ENCODE measurements at regions not wholly inside any gene's neighbourhood (a gene's known extent, or its start where the extent isn't known, plus 50 kb on each side); places are given as distances from the start of the nearest gene placed in this dataset.

DNA sequence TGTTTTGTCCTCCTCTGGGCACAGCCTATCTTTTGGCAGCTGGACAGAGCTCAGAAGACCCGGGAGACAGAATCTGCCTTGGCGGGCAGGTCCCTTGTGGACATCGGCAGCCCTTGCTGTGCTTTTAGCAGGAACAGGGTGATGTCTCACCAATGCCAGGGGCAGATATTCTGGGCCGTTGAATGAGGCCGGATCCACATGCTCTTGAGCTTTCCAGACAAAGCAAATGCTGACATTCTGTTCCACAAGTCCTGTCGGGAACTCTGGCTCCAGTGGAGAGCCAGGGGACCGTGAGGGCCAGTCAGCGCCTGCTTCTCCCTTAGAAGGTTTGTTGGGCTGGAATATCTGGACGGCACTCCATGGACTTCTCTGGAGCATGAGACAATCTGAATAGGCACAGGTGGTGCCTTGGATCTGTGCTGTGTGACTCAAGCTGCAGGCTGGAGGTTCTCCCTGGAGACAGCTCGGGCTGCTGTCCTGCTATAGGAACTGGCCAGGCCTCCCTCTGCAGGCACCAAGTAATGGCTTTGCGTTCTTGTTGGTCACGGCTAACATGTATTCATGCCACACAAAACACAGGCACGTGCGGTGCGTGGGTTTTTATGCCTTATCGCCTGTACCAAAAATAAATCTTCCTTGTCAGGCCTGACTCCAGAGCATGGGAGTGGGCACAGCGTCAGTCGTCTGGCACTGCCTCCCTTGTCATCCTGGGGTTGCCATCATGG, 80.3 kb downstream of the GADD45G start:
- Histone ChIP-seq H3K4me1 (peaks cover 15% of the 10 kb centered on the region), H3K36me3 (no peaks in the 10 kb centered on the region), H3K9me3 (no peaks in the 10 kb centered on the region), H3K4me3 (no peak overlapping the region), H3K27me3 (no peaks in the 10 kb centered on the region), H3K27ac (no peak overlapping the region)
- WGBS, result 81% methylated on average over 14 of the region's 18 CpGs
- no peak for TF ChIP-seq CTCF (IDR thresholded peaks at IDR 0.05)
- TF ChIP-seq EP300 (IDR thresholded peaks at IDR 0.05), result no peak
- no peak for TF ChIP-seq POLR2A (IDR thresholded peaks at IDR 0.05)
- no peak for DNase-seq (ENCODE audit: low spot score in 2 of 2)

DNA sequence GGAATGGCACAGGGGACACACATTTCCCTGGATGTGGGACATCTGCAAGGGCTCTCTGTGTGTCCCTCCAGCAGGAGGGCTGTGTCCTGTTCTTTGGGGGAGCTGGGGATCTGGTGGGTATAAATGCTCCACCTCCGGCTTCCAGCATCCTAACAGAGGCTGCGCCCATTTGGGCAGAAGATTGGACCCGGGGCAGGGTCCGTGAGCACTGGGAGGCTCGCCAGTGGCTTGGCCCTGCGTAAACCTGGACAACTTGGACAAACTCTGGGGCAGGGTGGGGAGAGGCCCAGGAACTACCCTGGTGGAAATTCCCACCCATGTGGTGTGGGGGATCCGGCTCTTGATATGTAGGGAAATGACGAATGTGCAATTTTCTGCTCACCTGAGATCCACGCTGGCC, 80.9 kb downstream of the GADD45G start:
- Histone ChIP-seq H3K36me3 (no peaks in the 10 kb centered on the region), H3K27ac (no peak overlapping the region), H3K4me3 (no peak overlapping the region), H3K9me3 (no peaks in the 10 kb centered on the region), H3K27me3 (no peaks in the 10 kb centered on the region), H3K4me1 (peaks cover 15% of the 10 kb centered on the region)
- WGBS, result 89% methylated on average over 8 of the region's 9 CpGs
- TF ChIP-seq POLR2AphosphoS5 (IDR thresholded peaks at IDR 0.05) (no peak), POLR2A (IDR thresholded peaks at IDR 0.05) (no peak), EP300 (IDR thresholded peaks at IDR 0.05) (no peak), CTCF (IDR thresholded peaks at IDR 0.05) (no peak)
- no peak for DNase-seq (ENCODE audit: low spot score in 2 of 2)

DNA sequence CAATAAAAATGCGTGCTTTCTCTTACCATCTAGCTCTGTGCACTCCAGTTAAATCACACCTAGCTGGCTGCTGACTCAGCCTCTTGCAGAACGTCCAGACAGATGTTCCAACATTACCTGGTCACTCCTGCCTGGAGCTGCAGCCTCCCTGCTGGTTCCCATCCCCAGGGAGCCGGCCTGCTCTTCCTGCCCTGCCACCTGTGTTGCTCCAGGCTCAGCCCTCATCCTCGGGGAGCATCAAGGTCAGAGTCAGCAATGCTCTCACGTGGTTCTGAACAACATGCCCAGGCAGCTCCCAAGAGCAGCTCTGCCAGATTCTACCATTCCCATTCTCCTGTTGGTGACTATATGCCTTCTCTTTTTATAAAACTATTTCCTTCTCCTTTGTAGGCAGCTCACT, 81.3 kb downstream of the GADD45G start:
- no peak overlapping the region for H3K4me3 ChIP-seq
- peaks cover 15% of the 10 kb centered on the region for H3K4me1 ChIP-seq
- TF ChIP-seq POLR2A (IDR thresholded peaks at IDR 0.05), result no peak
- TF ChIP-seq POLR2AphosphoS5 (IDR thresholded peaks at IDR 0.05), result peak in 1 of 3 donors; percentile 65
- no peak for TF ChIP-seq CTCF (IDR thresholded peaks at IDR 0.05)
- TF ChIP-seq EP300 (IDR thresholded peaks at IDR 0.05), result no peak
- no peak for DNase-seq (ENCODE audit: low spot score in 2 of 2)
- WGBS, result 41% methylated on average over 5 of the region's 5 CpGs
- no peaks in the 10 kb centered on the region for H3K9me3 ChIP-seq
- no peak overlapping the region for H3K27ac ChIP-seq
- H3K36me3 ChIP-seq, result no peaks in the 10 kb centered on the region
- no peaks in the 10 kb centered on the region for H3K27me3 ChIP-seq

DNA sequence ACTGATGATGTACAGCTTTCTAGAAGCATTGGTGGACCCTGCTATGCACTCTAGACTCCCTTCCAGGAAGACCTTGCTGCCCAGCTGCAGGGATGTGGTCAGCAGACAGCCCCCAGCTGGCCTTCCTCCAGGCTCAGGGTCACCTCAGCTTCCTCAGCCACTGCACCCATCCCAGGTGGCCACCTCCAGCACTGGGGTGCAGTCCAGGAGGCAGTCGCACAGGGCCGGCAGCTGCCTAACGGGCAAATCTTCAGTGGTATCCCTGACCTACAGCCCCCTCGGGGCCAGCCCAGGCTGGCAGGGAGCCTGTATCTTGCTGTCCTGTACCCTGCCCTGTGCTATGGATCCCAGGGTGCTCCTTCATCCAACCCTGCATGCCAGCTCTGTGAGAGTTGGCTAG, 81.8 kb downstream of the GADD45G start:
- Histone ChIP-seq H3K27me3 (no peaks in the 10 kb centered on the region), H3K4me3 (no peak overlapping the region), H3K36me3 (no peaks in the 10 kb centered on the region), H3K4me1 (peaks cover 15% of the 10 kb centered on the region), H3K27ac (no peak overlapping the region), H3K9me3 (no peaks in the 10 kb centered on the region)
- peak in 1 of 2 donors; percentile 52 for DNase-seq (ENCODE audit: low spot score in 2 of 2)
- WGBS, result 100% methylated on average over 1 of the region's 4 CpGs
- TF ChIP-seq POLR2AphosphoS5 (IDR thresholded peaks at IDR 0.05), result no peak
- TF ChIP-seq CTCF (IDR thresholded peaks at IDR 0.05), result no peak
- TF ChIP-seq EP300 (IDR thresholded peaks at IDR 0.05), result no peak
- TF ChIP-seq POLR2A (IDR thresholded peaks at IDR 0.05), result no peak

GRCh38 chr9:89687188-89687587, 82.4 kb downstream of the GADD45G start:
- TF ChIP-seq POLR2A (IDR thresholded peaks at IDR 0.05) (no peak), EP300 (IDR thresholded peaks at IDR 0.05) (no peak), POLR2AphosphoS5 (IDR thresholded peaks at IDR 0.05) (no peak), CTCF (IDR thresholded peaks at IDR 0.05) (no peak)
- H3K4me1 ChIP-seq, result peaks cover 15% of the 10 kb centered on the region
- no peak overlapping the region for H3K27ac ChIP-seq
- H3K4me3 ChIP-seq, result no peak overlapping the region
- no peaks in the 10 kb centered on the region for H3K27me3 ChIP-seq
- no peaks in the 10 kb centered on the region for H3K9me3 ChIP-seq
- no peak for DNase-seq (ENCODE audit: low spot score in 2 of 2)
- WGBS, result 100% methylated on average over 3 of the region's 3 CpGs
- no peaks in the 10 kb centered on the region for H3K36me3 ChIP-seq

Data from suprapubic skin (tissue), 4 donors.